IMR-90 (cell line): ENCODE measurements at regions not wholly inside any gene's neighbourhood (a gene's known extent, or its start where the extent isn't known, plus 50 kb on each side); places are given as distances from the start of the nearest gene placed in this dataset.
A peak's percentile ranks its signal among the peaks of the same experiment; 100 is the strongest.

ENCODE experiments used
- ATAC-seq: fragments of 200-7000 bp; cut with Tn5 transposase; 2 replicates; pipeline ENCODE4 v1.9.1; 2020; ENCODE audit warnings: low read depth, mild to moderate bottlenecking, moderate library complexity
- BruUV-seq: library from RNA; stranded (reverse); fragments of 400-500 nt; replicated peaks from 2 replicates; lab custom pipeline; 2021; lab: Mats Ljungman, UMichigan
- CTCF ChIA-PET: fragments of 300-600 bp; formaldehyde crosslinking; extraction: SDS; loops from one replicate; lab custom pipeline; 2021; ENCODE audit warnings: antibody characterized with exemption; lab: Yijun Ruan, JAX
- POLR2A ChIA-PET: fragments of 300-600 bp; sonication (Branson Sonifier 250); formaldehyde crosslinking; loops from one replicate; lab custom pipeline; 2022; ENCODE audit warnings: antibody characterized with exemption; ENCODE audit not compliant: unreplicated experiment; lab: Charles Lee
- DNase-seq: peaks from one replicate; pipeline ENCODE4 v3.0.0; 2013
- H2AFZ ChIP-seq: replicated peaks from 2 replicates; pipeline ENCODE3; 2013; ENCODE audit warnings: low read length, mild to moderate bottlenecking; ENCODE audit not compliant: poor library complexity
- H2AK5ac ChIP-seq: 2 replicates; pipeline ENCODE4 v1.6.1; 2013; ENCODE audit warnings: low read depth, low read length, inconsistent platforms
- H2AK9ac ChIP-seq: replicated peaks from 2 replicates; pipeline ENCODE3; 2013; ENCODE audit warnings: mild to moderate bottlenecking, low read depth, low read length, moderate library complexity; ENCODE audit not compliant: poor library complexity
- H2BK120ac ChIP-seq: 2 replicates; pipeline ENCODE4 v1.6.1; 2013; ENCODE audit warnings: low read depth, low read length, inconsistent platforms
- H2BK15ac ChIP-seq: 3 replicates; pipeline ENCODE4 v1.6.1; 2013; ENCODE audit warnings: low read depth, low read length, inconsistent platforms
- H2BK20ac ChIP-seq: 2 replicates; pipeline ENCODE4 v1.6.1; 2013; ENCODE audit warnings: low read depth, mild to moderate bottlenecking, inconsistent platforms, low read length, moderate library complexity
- H2BK5ac ChIP-seq: 2 replicates; pipeline ENCODE4 v1.6.1; 2013; ENCODE audit warnings: mild to moderate bottlenecking, low read depth, low read length, inconsistent platforms; ENCODE audit not compliant: poor library complexity, severe bottlenecking
- H3K14ac ChIP-seq: replicated peaks from 2 replicates; pipeline ENCODE4 v1.6.1; 2013; ENCODE audit warnings: low read depth, low read length, inconsistent platforms
- H3K18ac ChIP-seq: 2 replicates; pipeline ENCODE4 v1.6.1; 2013; ENCODE audit warnings: low read depth, low read length, control low read depth
- H3K23ac ChIP-seq: 2 replicates; pipeline ENCODE4 v1.6.1; 2013; ENCODE audit warnings: low read depth, low read length, inconsistent platforms
- H3K27ac ChIP-seq: 2 replicates; pipeline ENCODE4 v1.5.1; 2013; ENCODE audit warnings: mild to moderate bottlenecking, control low read depth, low read length; ENCODE audit not compliant: insufficient read depth
- H3K27me3 ChIP-seq: 2 replicates; pipeline ENCODE4 v1.6.1; 2013; ENCODE audit warnings: low read length; ENCODE audit not compliant: control insufficient read depth, insufficient read depth
- H3K36me3 ChIP-seq: 2 replicates; pipeline ENCODE4 v1.6.1; 2013; ENCODE audit warnings: low read length, mixed read lengths; ENCODE audit not compliant: control insufficient read depth, insufficient read depth
- H3K4ac ChIP-seq: 2 replicates; pipeline ENCODE4 v1.6.1; 2013; ENCODE audit warnings: low read depth, low read length, inconsistent platforms
- H3K4me1 ChIP-seq: 2 replicates; pipeline ENCODE4 v1.6.1; 2013; ENCODE audit warnings: low read length, mixed read lengths; ENCODE audit not compliant: control insufficient read depth, insufficient read depth
- H3K4me2 ChIP-seq: 2 replicates; pipeline ENCODE4 v1.6.1; 2013; ENCODE audit warnings: low read depth, mild to moderate bottlenecking, control low read depth, low read length, moderate library complexity
- H3K4me3 ChIP-seq: 2 replicates; pipeline ENCODE4 v1.5.1; 2013; ENCODE audit warnings: low read depth, mild to moderate bottlenecking, control low read depth, low read length, moderate library complexity; ENCODE audit not compliant: insufficient read depth
- H3K56ac ChIP-seq: 2 replicates; pipeline ENCODE4 v1.6.1; 2013; ENCODE audit warnings: low read length, inconsistent platforms; ENCODE audit not compliant: insufficient read depth; ENCODE audit errors: extremely low read depth
- H3K79me1 ChIP-seq, 2 experiments: 2 replicates each; pipeline ENCODE4 v1.6.1; 2013; ENCODE audit warnings: low read length in 2 of 2, inconsistent platforms in 1 of 2, low read depth in 1 of 2
- H3K9ac ChIP-seq: 2 replicates; pipeline ENCODE4 v1.6.1; 2013; ENCODE audit warnings: low read depth, low read length, control low read depth
- H3K9me1 ChIP-seq: 2 replicates; pipeline ENCODE4 v1.6.1; 2013; ENCODE audit warnings: low read length, inconsistent platforms; ENCODE audit not compliant: insufficient read depth
- H3K9me3 ChIP-seq: 2 replicates; pipeline ENCODE4 v1.6.1; 2013; ENCODE audit warnings: low read length; ENCODE audit not compliant: control insufficient read depth, insufficient read depth
- H4K20me1 ChIP-seq: 2 replicates; pipeline ENCODE4 v1.6.1; 2013; ENCODE audit warnings: low read length, inconsistent platforms; ENCODE audit not compliant: insufficient read depth
- H4K5ac ChIP-seq: 2 replicates; pipeline ENCODE4 v1.6.1; 2013; ENCODE audit warnings: mild to moderate bottlenecking, low read depth, low read length, control low read depth
- H4K8ac ChIP-seq, 2 experiments: 2 replicates each; pipeline ENCODE4 v1.6.1; 2013; ENCODE audit warnings: low read depth in 2 of 2, low read length in 2 of 2, control low read depth in 1 of 2, inconsistent platforms in 1 of 2
- H4K91ac ChIP-seq: 2 replicates; pipeline ENCODE4 v1.6.1; 2013; ENCODE audit warnings: low read depth, low read length, inconsistent platforms; ENCODE audit not compliant: insufficient read depth
- CEBPB ChIP-seq: IDR thresholded peaks from 2 replicates; pipeline ENCODE4 v1.6.1; 2012; ENCODE audit warnings: low read depth, low read length, improper control_type of control experiment
- FOS ChIP-seq: fragments of 150-350 bp; IDR thresholded peaks from 2 replicates; pipeline ENCODE4 v1.6.1; 2016; ENCODE audit warnings: low read depth, low read length
- MAFK ChIP-seq: IDR thresholded peaks from 2 replicates; pipeline ENCODE4 v1.6.1; 2012; ENCODE audit warnings: low read depth, low read length, improper control_type of control experiment
- MAZ ChIP-seq: IDR thresholded peaks from 2 replicates; pipeline ENCODE4 v1.6.1; 2012; ENCODE audit warnings: low read depth, mild to moderate bottlenecking, low read length, improper control_type of control experiment, moderate library complexity, borderline replicate concordance
- RCOR1 ChIP-seq: IDR thresholded peaks from 2 replicates; pipeline ENCODE4 v1.6.1; 2012; ENCODE audit warnings: mild to moderate bottlenecking, low read length, improper control_type of control experiment; ENCODE audit not compliant: insufficient replicate concordance
- RFX5 ChIP-seq: IDR thresholded peaks from 2 replicates; pipeline ENCODE4 v1.8.0; 2012; ENCODE audit warnings: low read depth, mild to moderate bottlenecking, low read length, moderate library complexity
- USF2 ChIP-seq: fragments of 150-350 bp; IDR thresholded peaks from 2 replicates; pipeline ENCODE4 v1.6.1; 2017; ENCODE audit warnings: mild to moderate bottlenecking, antibody characterized with exemption, low read length, low read depth
- WGBS, 2 experiments: methylation state at CpG; one replicate each; pipeline versions ENCODE4 v1.1.5 to v1.1.7; 2013; ENCODE audit warnings: missing lambda C conversion rate in 2 of 2; ENCODE audit not compliant: insufficient read length in 1 of 2; ENCODE audit errors: extremely low coverage in 2 of 2; 5-methylcytosine and 5-hydroxymethylcytosine counted together
- dilution Hi-C: fragments of 300-500 bp; cut with HindIII; formaldehyde crosslinking; loops from one replicate; pipeline ENCODE4 v1.14.3; 2018; ENCODE audit warnings: low sequenced_read_pairs; ENCODE audit not compliant: unreplicated experiment
- in situ Hi-C: fragments of 300-500 bp; cut with MboI; formaldehyde crosslinking; loops from 3 replicates; pipeline ENCODE4 v1.14.3; 2019; ENCODE audit warnings: low sequenced_read_pairs, inconsistent platforms, mixed read lengths
- intact Hi-C: fragments of 100-400 bp; cut with micrococcal nuclease; formaldehyde crosslinking; loops from 2 replicates; pipeline ENCODE4 v1.10.0; 2022

DNA sequence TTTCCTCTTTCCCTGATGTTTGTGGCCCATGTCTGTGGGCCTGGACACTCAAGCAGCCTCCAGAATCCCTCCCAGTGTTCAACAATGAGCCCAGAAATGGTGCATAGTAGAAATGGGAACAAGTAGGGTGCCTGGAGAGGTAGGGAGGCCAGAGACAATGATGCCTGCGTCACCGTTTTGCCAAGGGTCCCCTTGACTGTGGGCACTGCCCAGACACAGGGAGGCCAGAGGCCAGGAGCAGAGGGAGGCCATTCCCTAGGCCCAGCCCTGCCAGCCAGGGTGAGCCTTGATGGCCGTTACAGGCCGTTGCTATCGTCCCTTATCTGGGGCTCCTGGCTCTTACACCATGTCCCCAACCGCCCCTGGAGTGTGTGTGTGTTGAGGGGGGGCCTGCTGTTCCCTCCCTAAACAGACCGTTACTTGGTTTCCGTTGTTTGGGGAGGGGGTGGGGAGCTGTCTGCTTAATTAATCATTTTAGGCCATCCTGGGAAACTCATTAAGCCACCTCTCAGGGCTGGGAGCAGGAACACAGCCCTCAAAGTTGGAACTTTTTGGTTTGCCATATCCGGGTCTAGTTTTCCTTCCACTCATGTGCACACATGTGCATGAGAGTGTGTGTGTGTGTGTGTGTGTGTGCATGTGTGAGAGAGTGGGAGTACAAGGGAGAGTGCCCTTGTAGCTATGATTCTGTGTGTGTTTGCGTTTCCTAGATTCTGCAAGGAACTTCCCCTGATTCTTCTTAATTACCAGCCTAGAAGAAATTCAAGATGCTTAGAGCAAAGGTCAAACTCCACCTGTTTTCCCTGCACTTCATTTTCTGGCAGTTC lies 135.2 kb upstream of the HAAO start:
- Histone ChIP-seq H3K79me1 (peaks cover 0 to 5% of the 10 kb centered on the region in 2 experiments; a peak in 1 of 4 replicates), H2BK120ac (peak overlapping the region; percentile 100; the same call in 1 of the 2 replicates), H3K27me3 (no peaks in the 10 kb centered on the region), H3K36me3 (no peaks in the 10 kb centered on the region), H2AK9ac (peak overlapping the region; percentile 67), H3K56ac (no peak overlapping the region), H3K9me3 (no peaks in the 10 kb centered on the region), H3K4me2 (no peak overlapping the region), H2BK15ac (peak overlapping the region; percentile 53; the same call in 1 of the 3 replicates), H2AK5ac (peak overlapping the region; percentile 22; the same call in 1 of the 2 replicates), H4K20me1 (no peaks in the 10 kb centered on the region), H3K23ac (peak overlapping the region; percentile 26; the same call in 1 of the 2 replicates), H4K8ac (peak overlapping the region in 1 of 2 experiments; percentile 55; a peak in 1 of 4 replicates), H3K27ac (no peak overlapping the region), H3K4ac (peak overlapping the region; percentile 42), H3K18ac (0 out of 2 replicates have a peak overlapping the region, but pooled peaks have one; percentile 5), H2BK20ac (peak overlapping the region; percentile 68; the same call in 1 of the 2 replicates), H3K9me1 (peaks cover 36% of the 10 kb centered on the region), H3K4me1 (peaks cover 70% of the 10 kb centered on the region), H3K9ac (no peak overlapping the region), H2AFZ (peak overlapping the region; percentile 58), H2BK5ac (peak overlapping the region; percentile 19), H4K91ac (peak overlapping the region; percentile 61), H3K14ac (peak overlapping the region; percentile 64; the same call in 1 of the 2 replicates), H3K4me3 (no peak overlapping the region), H4K5ac (peak overlapping the region; percentile 42)
- BruUV-seq = no TSS peak
- intact Hi-C loops = no loop called here
- dilution Hi-C loops = no loop called here
- no peak for ATAC-seq
- POLR2A ChIA-PET = no interaction called here
- peak; percentile 31 for DNase-seq
- in situ Hi-C loops = no loop called here
- TF ChIP-seq USF2 = no peak
- no peak for TF ChIP-seq RCOR1
- no peak for TF ChIP-seq CEBPB
- no peak for TF ChIP-seq MAFK
- no peak for TF ChIP-seq MAZ
- no peak for TF ChIP-seq RFX5
- no peak for TF ChIP-seq FOS
- 100% methylated on average over 2 of the region's 10 CpGs; no CpG with 5 or more reads in 1 of the 2 experiments for WGBS, 2 experiments
- CTCF ChIA-PET = no interaction called here
